ENCODE measurements at regions not wholly inside any gene's neighbourhood (a gene's known extent, or its start where the extent isn't known, plus 50 kb on each side); places are given as distances from the start of the nearest gene placed in this dataset.

- TF ChIP-seq GATA2 (IDR thresholded peaks at IDR 0.05; ENCODE audit: low read depth, low read length) (no peak), GATA3 (IDR thresholded peaks at IDR 0.05; ENCODE audit: low read depth, low read length) (no peak)
These were observed 158.0 kb upstream of the TMC3 start for GRCh38 chr15:81532001-81532400.

All from SH-SY5Y (cell line).